ENCODE measurements at regions not wholly inside any gene's neighbourhood (a gene's known extent, or its start where the extent isn't known, plus 50 kb on each side); places are given as distances from the start of the nearest gene placed in this dataset.

- no peaks in the 10 kb centered on the region for H3K27me3 ChIP-seq (ENCODE audit: control insufficient read depth, low read length)
- TF ChIP-seq EZH2phosphoT487 (IDR thresholded peaks at IDR 0.05; ENCODE audit: borderline replicate concordance, low read length), result no peak
These were observed 430.0 kb downstream of the TYW1 start for GRCh38 chr7:67426654-67427053.

GRCh38 chr7:67429735-67430134, 433.1 kb downstream of the TYW1 start:
- Histone ChIP-seq H3K9me2 (replicated peaks; ENCODE audit: control insufficient read depth, low read length) (no peaks in the 10 kb centered on the region), H3K4me1 (ENCODE audit: control insufficient read depth, low read length) (no peaks in the 10 kb centered on the region), H3F3A (ENCODE audit: control insufficient read depth, insufficient read depth) (no peaks in the 10 kb centered on the region), H3K9me3 (ENCODE audit: control insufficient read depth, insufficient read depth, low read length) (no peaks in the 10 kb centered on the region), H3K27ac (ENCODE audit: low read depth, low read length) (no peak overlapping the region), H3K36me3 (ENCODE audit: control insufficient read depth, low read length) (no peaks in the 10 kb centered on the region), H3K4me3 (ENCODE audit: low read length) (no peak overlapping the region), H4K20me1 (ENCODE audit: control insufficient read depth, insufficient read depth, low read depth, low read length) (no peaks in the 10 kb centered on the region), H3K79me2 (ENCODE audit: control insufficient read depth, low read length) (no peaks in the 10 kb centered on the region), H3K4me2 (ENCODE audit: low read length) (no peak overlapping the region), H3K27me3 (ENCODE audit: control insufficient read depth, low read length) (no peaks in the 10 kb centered on the region)
- TF ChIP-seq CTCF (IDR thresholded peaks at IDR 0.05; ENCODE audit: low read depth, low read length, poor library complexity, severe bottlenecking), result no peak
- TF ChIP-seq EZH2phosphoT487 (IDR thresholded peaks at IDR 0.05; ENCODE audit: borderline replicate concordance, low read length), result no peak

More at GRCh38 chr7:67426654-67427053, 430.0 kb downstream of the TYW1 start:
- Histone ChIP-seq H3K4me1 (ENCODE audit: control insufficient read depth, low read length) (no peaks in the 10 kb centered on the region), H3F3A (ENCODE audit: control insufficient read depth, insufficient read depth) (no peaks in the 10 kb centered on the region), H3K4me3 (ENCODE audit: low read length) (no peak overlapping the region), H4K20me1 (ENCODE audit: control insufficient read depth, insufficient read depth, low read depth, low read length) (no peaks in the 10 kb centered on the region), H3K79me2 (ENCODE audit: control insufficient read depth, low read length) (no peaks in the 10 kb centered on the region), H3K9me2 (replicated peaks; ENCODE audit: control insufficient read depth, low read length) (no peaks in the 10 kb centered on the region), H3K27ac (ENCODE audit: low read depth, low read length) (no peak overlapping the region), H3K4me2 (ENCODE audit: low read length) (no peak overlapping the region), H3K9me3 (ENCODE audit: control insufficient read depth, insufficient read depth, low read length) (no peaks in the 10 kb centered on the region), H3K36me3 (ENCODE audit: control insufficient read depth, low read length) (no peaks in the 10 kb centered on the region)

- no peaks in the 10 kb centered on the region for H3K9me3 ChIP-seq (ENCODE audit: control insufficient read depth, insufficient read depth, low read length)
- H3K79me2 ChIP-seq (ENCODE audit: control insufficient read depth, low read length), result no peaks in the 10 kb centered on the region
- H4K20me1 ChIP-seq (ENCODE audit: control insufficient read depth, insufficient read depth, low read depth, low read length), result no peaks in the 10 kb centered on the region
- no peaks in the 10 kb centered on the region for H3K27me3 ChIP-seq (ENCODE audit: control insufficient read depth, low read length)
- H3K36me3 ChIP-seq (ENCODE audit: control insufficient read depth, low read length), result no peaks in the 10 kb centered on the region
- H3K4me2 ChIP-seq (ENCODE audit: low read length), result no peak overlapping the region
- H3K4me1 ChIP-seq (ENCODE audit: control insufficient read depth, low read length), result no peaks in the 10 kb centered on the region
- no peaks in the 10 kb centered on the region for H3F3A ChIP-seq (ENCODE audit: control insufficient read depth, insufficient read depth)
- TF ChIP-seq CTCF (IDR thresholded peaks at IDR 0.05; ENCODE audit: low read depth, low read length, poor library complexity, severe bottlenecking), result no peak
- no peak for TF ChIP-seq EZH2phosphoT487 (IDR thresholded peaks at IDR 0.05; ENCODE audit: borderline replicate concordance, low read length)
- H3K4me3 ChIP-seq (ENCODE audit: low read length), result no peak overlapping the region
- no peak overlapping the region for H3K27ac ChIP-seq (ENCODE audit: low read depth, low read length)
- no peaks in the 10 kb centered on the region for H3K9me2 ChIP-seq (replicated peaks; ENCODE audit: control insufficient read depth, low read length)
These were observed 436.1 kb downstream of the TYW1 start for GRCh38 chr7:67432536-67433234.

- Histone ChIP-seq H3K9me3 (ENCODE audit: control insufficient read depth, insufficient read depth, low read length) (no peaks in the 10 kb centered on the region), H3K4me1 (ENCODE audit: control insufficient read depth, low read length) (no peaks in the 10 kb centered on the region), H3K36me3 (ENCODE audit: control insufficient read depth, low read length) (no peaks in the 10 kb centered on the region), H3K4me2 (ENCODE audit: low read length) (no peak overlapping the region), H3K27me3 (ENCODE audit: control insufficient read depth, low read length) (no peaks in the 10 kb centered on the region), H4K20me1 (ENCODE audit: control insufficient read depth, insufficient read depth, low read depth, low read length) (no peaks in the 10 kb centered on the region), H3F3A (ENCODE audit: control insufficient read depth, insufficient read depth) (no peaks in the 10 kb centered on the region), H3K79me2 (ENCODE audit: control insufficient read depth, low read length) (no peaks in the 10 kb centered on the region), H3K4me3 (ENCODE audit: low read length) (no peak overlapping the region), H3K9me2 (replicated peaks; ENCODE audit: control insufficient read depth, low read length) (no peaks in the 10 kb centered on the region), H3K27ac (ENCODE audit: low read depth, low read length) (no peak overlapping the region)
- no peak for TF ChIP-seq EZH2phosphoT487 (IDR thresholded peaks at IDR 0.05; ENCODE audit: borderline replicate concordance, low read length)
- TF ChIP-seq CTCF (IDR thresholded peaks at IDR 0.05; ENCODE audit: low read depth, low read length, poor library complexity, severe bottlenecking), result no peak
These were observed 439.4 kb downstream of the TYW1 start for GRCh38 chr7:67435894-67436535.

Measured in DOHH2 (cell line).